A673 (cell line): ENCODE measurements at regions not wholly inside any gene's neighbourhood (a gene's known extent, or its start where the extent isn't known, plus 50 kb on each side); places are given as distances from the start of the nearest gene placed in this dataset.

Source experiments
- BruUV-seq: library from RNA; stranded (reverse); fragments of 400-500 nt; replicated peaks from 2 replicates; lab custom pipeline; 2021; lab: Mats Ljungman, UMichigan
- CTCF ChIA-PET: fragments of 300-600 bp; sonication (Branson Sonifier 250); formaldehyde crosslinking; loops from one replicate; lab custom pipeline; 2022; ENCODE audit warnings: antibody characterized with exemption; lab: Charles Lee
- POLR2A ChIA-PET: fragments of 300-600 bp; sonication (Branson Sonifier 250); formaldehyde crosslinking; loops from one replicate; lab custom pipeline; 2022; ENCODE audit warnings: antibody characterized with exemption; ENCODE audit not compliant: low non-redundant PET; lab: Charles Lee
- DNase-seq: peaks from one replicate; pipeline ENCODE4 v3.0.0-alpha.2; 2015; ENCODE audit warnings: low spot score
- H3K27ac ChIP-seq: fragments of 200-600 bp; sonication (generic); 2 replicates; pipeline ENCODE4 v1.5.1; 2016; ENCODE audit warnings: mixed run types, low read depth, mild to moderate bottlenecking, mixed read lengths, antibody characterized with exemption, low read length; ENCODE audit not compliant: poor library complexity, severe bottlenecking
- H3K27me3 ChIP-seq: fragments of 200-600 bp; sonication (generic); replicated peaks from 2 replicates; pipeline ENCODE4 v1.6.1; 2017; ENCODE audit warnings: mixed run types, low read depth, mild to moderate bottlenecking, mixed read lengths, antibody characterized with exemption, low read length; ENCODE audit not compliant: insufficient read depth, poor library complexity
- H3K36me3 ChIP-seq: fragments of 200-600 bp; sonication (generic); 2 replicates; pipeline ENCODE4 v1.6.1; 2016; ENCODE audit warnings: mixed run types, mild to moderate bottlenecking, mixed read lengths, antibody characterized with exemption, low read length; ENCODE audit not compliant: insufficient read depth, poor library complexity, severe bottlenecking
- H3K4me1 ChIP-seq: fragments of 200-600 bp; sonication (generic); 2 replicates; pipeline ENCODE4 v1.6.1; 2017; ENCODE audit warnings: mixed run types, mild to moderate bottlenecking, mixed read lengths, antibody characterized with exemption, low read length; ENCODE audit not compliant: insufficient read depth, poor library complexity, severe bottlenecking
- H3K4me3 ChIP-seq: fragments of 200-600 bp; sonication (generic); 2 replicates; pipeline ENCODE4 v1.5.1; 2016; ENCODE audit warnings: low read depth, mixed run types, mild to moderate bottlenecking, mixed read lengths, low read length; ENCODE audit not compliant: poor library complexity, severe bottlenecking
- H3K9me3 ChIP-seq: fragments of 200-600 bp; sonication (generic); 2 replicates; pipeline ENCODE4 v1.6.1; 2016; ENCODE audit warnings: mixed run types, low read depth, mild to moderate bottlenecking, mixed read lengths, antibody characterized with exemption, low read length; ENCODE audit not compliant: poor library complexity, severe bottlenecking
- CTCF ChIP-seq: fragments of 300-800, 200-600 bp; sonication (generic); conservative IDR thresholded peaks from 2 replicates; pipeline ENCODE4 v1.5.1; 2017; ENCODE audit warnings: low read depth, mild to moderate bottlenecking, antibody characterized with exemption, low read length, moderate library complexity, mixed read lengths
- EZH2 ChIP-seq: fragments of 200-600 bp; sonication (generic); IDR thresholded peaks from 2 replicates; pipeline ENCODE4 v1.6.1; 2017; ENCODE audit warnings: borderline replicate concordance, low read depth, mild to moderate bottlenecking, mixed read lengths, antibody characterized with exemption, low read length; ENCODE audit not compliant: poor library complexity, severe bottlenecking
- intact Hi-C: fragments of 100-400 bp; cut with micrococcal nuclease; formaldehyde crosslinking; loops from one replicate; pipeline ENCODE4 v1.10.0; 2022; ENCODE audit not compliant: unreplicated experiment

GRCh38 chr12:126061777-126062176, 996.5 kb downstream of the AACS start:
- intact Hi-C loops: loop anchor here (10.0 kb wide), 2 partner anchors 877 to 1223 kb away; partner anchors contain the start of gene TMEM132B
- H3K27ac ChIP-seq: no peak overlapping the region
- ChIA-PET CTCF (no interaction called here), POLR2A (no interaction called here)
- H3K36me3 ChIP-seq: no peaks in the 10 kb centered on the region
- no peaks in the 10 kb centered on the region for H3K9me3 ChIP-seq
- TF ChIP-seq CTCF (no peak), EZH2 (no peak)
- H3K4me1 ChIP-seq: peaks cover 5% of the 10 kb centered on the region
- H3K4me3 ChIP-seq: no peak overlapping the region
- no TSS peak for BruUV-seq
- no peak for DNase-seq
- H3K27me3 ChIP-seq: no peaks in the 10 kb centered on the region

GRCh38 chr12:126064028-126064427, 998.8 kb downstream of the AACS start:
- no peaks in the 10 kb centered on the region for H3K27me3 ChIP-seq
- peaks cover 5% of the 10 kb centered on the region for H3K4me1 ChIP-seq
- no TSS peak for BruUV-seq
- no peak for DNase-seq
- H3K9me3 ChIP-seq: no peaks in the 10 kb centered on the region
- intact Hi-C loops: loop anchor here (10.0 kb wide), 2 partner anchors 879 to 1221 kb away; partner anchors contain the start of gene TMEM132B
- POLR2A ChIA-PET: no interaction called here
- no peak overlapping the region for H3K4me3 ChIP-seq
- no peak overlapping the region for H3K27ac ChIP-seq
- H3K36me3 ChIP-seq: no peaks in the 10 kb centered on the region
- CTCF ChIA-PET: no interaction called here
- no peak for TF ChIP-seq CTCF
- no peak for TF ChIP-seq EZH2

GRCh38 chr12:126067626-126068329, 1002.5 kb downstream of the AACS start:
- Histone ChIP-seq H3K4me3 (no peak overlapping the region), H3K36me3 (no peaks in the 10 kb centered on the region), H3K27me3 (no peaks in the 10 kb centered on the region), H3K27ac (no peak overlapping the region), H3K4me1 (no peaks in the 10 kb centered on the region), H3K9me3 (peaks cover 9% of the 10 kb centered on the region)
- BruUV-seq: no TSS peak
- ChIA-PET POLR2A (no interaction called here), CTCF (no interaction called here)
- DNase-seq: peak; percentile 37
- TF ChIP-seq CTCF (no peak), EZH2 (no peak)
- intact Hi-C loops: loop anchor here (2.0 to 10.0 kb wide), 8 partner anchors 535 to 1609 kb away; partner anchors contain the start of gene TMEM132B
